Esophagus (tissue), 2 donors: ENCODE measurements at regions not wholly inside any gene's neighbourhood (a gene's known extent, or its start where the extent isn't known, plus 50 kb on each side); places are given as distances from the start of the nearest gene placed in this dataset.
"Not testable (repeated sequence)": the region's sequence is repeated elsewhere in the genome, so short reads cannot be mapped to it uniquely, and the experiment has no call there.

Experiments used
- H3K27ac ChIP-seq, 2 donors: one replicate each; pipeline ENCODE4 v1.5.1; 2013; ENCODE audit warnings: low read depth in 2 of 2, mild to moderate bottlenecking in 2 of 2, inconsistent platforms in 1 of 2, low read length in 1 of 2, moderate library complexity in 1 of 2
- H3K27me3 ChIP-seq, 2 donors: one replicate each; pipeline ENCODE4 v1.6.1; 2013; ENCODE audit warnings: low read length in 2 of 2, control low read depth in 1 of 2, mild to moderate bottlenecking in 1 of 2; ENCODE audit not compliant: insufficient read depth in 2 of 2, control insufficient read depth in 1 of 2
- H3K36me3 ChIP-seq, 2 donors: one replicate each; pipeline ENCODE4 v1.6.1; 2013; ENCODE audit warnings: low read length in 1 of 2; ENCODE audit not compliant: control insufficient read depth in 2 of 2, insufficient read depth in 2 of 2
- H3K4me1 ChIP-seq, 2 donors: one replicate each; pipeline ENCODE4 v1.6.1; 2013; ENCODE audit warnings: low read length in 1 of 2; ENCODE audit not compliant: control insufficient read depth in 2 of 2, insufficient read depth in 2 of 2
- H3K4me3 ChIP-seq, 2 donors: one replicate each; pipeline ENCODE4 v1.5.1; 2013; ENCODE audit warnings: low read length in 2 of 2, mild to moderate bottlenecking in 2 of 2, low read depth in 1 of 2, moderate library complexity in 1 of 2
- H3K9me3 ChIP-seq, 2 donors: one replicate each; pipeline ENCODE4 v1.6.1; 2013; ENCODE audit warnings: mild to moderate bottlenecking in 2 of 2, low read depth in 1 of 2, low read length in 1 of 2, moderate library complexity in 1 of 2; ENCODE audit not compliant: control insufficient read depth in 2 of 2, insufficient read depth in 1 of 2
- WGBS, 2 donors: extraction: QIAGEN DNeasy Blood & Tissue Kit; methylation state at CpG; one replicate each; pipeline ENCODE4 v1.1.7; 2013; 5-methylcytosine and 5-hydroxymethylcytosine counted together
- donor health status: healthy with polysubstance abuse.
- donor health status: Bipolar disorder and iron deficiency.

DNA sequence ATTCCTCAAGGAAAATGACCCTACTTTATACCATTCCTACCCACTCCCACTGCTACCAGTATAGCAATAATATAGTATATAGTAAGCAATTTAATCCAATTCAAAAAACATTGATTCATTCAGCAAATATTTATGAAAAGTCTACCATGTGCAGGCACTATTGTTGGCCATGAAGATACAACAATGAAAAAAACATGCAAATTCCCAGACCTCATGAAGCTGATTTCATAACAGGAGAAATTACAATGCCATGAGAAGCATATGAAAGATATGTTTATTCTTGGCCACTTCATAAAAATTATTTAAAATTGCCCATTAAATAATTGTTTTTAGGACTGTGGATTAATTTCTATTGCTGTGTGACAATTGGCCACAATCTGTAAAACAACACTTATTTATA lies 315.8 kb upstream of the COL8A1 start:
- H3K27ac ChIP-seq = no peak overlapping the region
- no peak overlapping the region for H3K4me3 ChIP-seq
- no peaks in the 10 kb centered on the region for H3K9me3 ChIP-seq
- H3K27me3 ChIP-seq = no peaks in the 10 kb centered on the region
- no peaks in the 10 kb centered on the region for H3K36me3 ChIP-seq
- H3K4me1 ChIP-seq = no peaks in the 10 kb centered on the region

DNA sequence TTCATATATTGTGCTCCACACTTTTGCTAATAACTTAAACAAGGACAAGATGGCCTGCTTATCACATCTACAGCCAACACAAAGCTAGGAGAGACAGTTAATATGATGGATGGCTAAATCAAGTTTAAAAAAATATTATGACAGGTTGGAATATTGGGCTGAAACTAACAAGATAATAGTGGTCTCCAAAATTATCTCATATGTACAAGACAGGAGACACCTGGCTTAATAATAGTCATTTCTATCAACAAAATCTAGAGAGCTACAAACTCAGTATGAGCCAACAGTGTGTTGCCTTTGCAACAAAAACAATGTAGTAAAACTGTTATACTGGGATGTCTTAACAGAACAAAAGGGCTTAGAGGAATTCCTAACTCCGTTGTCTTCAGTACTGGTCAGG lies 317.1 kb upstream of the COL8A1 start:
- WGBS, 2 donors = 47 to 66% methylated on average over 1 of the region's 1 CpG
- H3K4me1 ChIP-seq = no peaks in the 10 kb centered on the region
- no peaks in the 10 kb centered on the region for H3K36me3 ChIP-seq
- H3K27ac ChIP-seq = no peak overlapping the region
- no peaks in the 10 kb centered on the region for H3K9me3 ChIP-seq
- no peaks in the 10 kb centered on the region for H3K27me3 ChIP-seq
- no peak overlapping the region for H3K4me3 ChIP-seq

DNA sequence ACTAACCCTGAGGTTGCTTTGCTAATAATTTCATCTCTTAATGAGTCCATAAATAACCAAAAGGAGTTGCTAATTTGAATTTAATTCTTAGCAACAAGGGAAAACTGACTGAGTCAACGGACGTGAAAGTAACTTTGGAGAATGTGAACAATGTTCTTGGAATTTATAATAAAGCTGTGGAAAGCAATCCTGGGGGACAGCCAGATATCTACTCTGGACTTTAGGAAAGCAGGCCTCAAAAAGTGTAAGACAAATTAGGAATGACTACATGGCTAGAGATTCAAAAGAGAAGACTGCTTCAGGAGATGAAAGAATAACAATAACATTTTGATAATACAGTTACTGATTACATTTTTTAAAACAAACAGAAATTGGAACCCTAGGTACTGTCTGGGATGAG lies 318.4 kb upstream of the COL8A1 start:
- no peaks in the 10 kb centered on the region for H3K36me3 ChIP-seq
- H3K27me3 ChIP-seq = no peaks in the 10 kb centered on the region
- no peak overlapping the region for H3K4me3 ChIP-seq
- H3K9me3 ChIP-seq = no peaks in the 10 kb centered on the region
- no peak overlapping the region for H3K27ac ChIP-seq
- H3K4me1 ChIP-seq = no peaks in the 10 kb centered on the region
- 59 to 69% methylated on average over 2 of the region's 2 CpGs for WGBS, 2 donors

DNA sequence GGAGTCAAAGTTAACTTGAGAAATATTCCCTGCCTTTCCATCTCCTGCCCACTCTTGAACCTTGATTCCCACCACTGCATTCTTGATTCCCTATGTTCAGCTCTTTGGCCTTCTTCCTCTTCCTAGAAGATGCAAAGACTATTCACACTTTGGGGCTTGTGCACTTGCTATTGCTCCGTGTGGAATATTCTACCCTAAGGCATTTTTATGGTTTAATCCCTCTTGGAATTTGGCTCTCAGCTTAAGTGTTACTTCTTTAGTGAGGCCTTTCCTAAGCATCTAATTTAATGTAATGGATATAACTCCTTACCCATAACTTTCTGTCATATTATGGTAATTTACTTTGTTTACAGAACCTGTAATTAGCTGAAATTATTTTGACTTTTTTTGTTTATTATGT lies 318.9 kb upstream of the COL8A1 start:
- H3K27me3 ChIP-seq = no peaks in the 10 kb centered on the region
- 33 to 50% methylated on average over 1 of the region's 1 CpG for whole genome bisulfite sequencing, 2 donors

DNA sequence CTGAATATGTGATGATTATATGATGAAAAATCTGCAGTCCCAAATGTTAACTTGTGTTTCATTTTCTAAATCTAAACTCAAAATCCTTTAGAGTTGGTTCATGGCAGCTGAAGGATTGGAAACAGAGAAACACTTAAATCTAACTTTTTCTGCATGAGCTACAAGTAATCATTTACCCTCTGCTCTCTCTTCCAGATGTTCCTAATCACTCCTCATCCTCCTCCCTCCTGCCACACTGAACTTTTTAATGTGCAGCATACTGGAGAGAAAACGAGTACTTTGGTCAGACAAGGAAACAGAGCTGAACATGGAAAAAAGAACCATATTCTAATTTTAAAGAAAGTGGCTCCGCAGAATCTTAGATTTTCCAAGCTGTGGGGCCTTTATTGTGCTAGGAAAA lies 321.2 kb upstream of the COL8A1 start:
- Histone ChIP-seq H3K9me3 (no peaks in the 10 kb centered on the region), H3K27ac (no peak overlapping the region), H3K27me3 (no peaks in the 10 kb centered on the region), H3K4me3 (no peak overlapping the region), H3K36me3 (no peaks in the 10 kb centered on the region), H3K4me1 (no peaks in the 10 kb centered on the region)
- WGBS, 2 donors = 48 to 65% methylated on average over 2 of the region's 2 CpGs

More for the DNA sequence above, 318.9 kb upstream of the COL8A1 start:
- H3K4me3 ChIP-seq = no peak overlapping the region
- no peaks in the 10 kb centered on the region for H3K4me1 ChIP-seq
- H3K36me3 ChIP-seq = no peaks in the 10 kb centered on the region
- H3K27ac ChIP-seq = no peak overlapping the region
- no peaks in the 10 kb centered on the region for H3K9me3 ChIP-seq

DNA sequence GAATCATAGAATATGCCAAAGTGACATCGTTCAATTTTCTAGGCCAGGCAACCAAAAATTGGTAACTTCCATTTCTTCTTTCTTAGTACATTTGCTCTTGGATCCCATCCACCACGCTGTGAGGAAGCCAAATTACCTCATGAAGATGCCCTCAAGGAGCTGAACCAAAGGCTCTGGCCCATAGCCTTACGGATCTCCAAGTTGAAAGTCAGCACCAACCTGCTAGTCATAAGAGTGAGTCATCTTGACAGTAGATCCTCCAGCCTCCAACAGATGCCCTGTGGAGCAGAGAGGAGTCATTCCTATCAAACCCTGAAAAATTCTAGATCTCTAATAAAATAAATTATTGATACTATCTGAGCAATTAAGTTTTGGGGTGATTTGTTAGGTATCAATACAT lies 322.5 kb upstream of the COL8A1 start:
- no peak overlapping the region for H3K27ac ChIP-seq
- H3K4me3 ChIP-seq = no peak overlapping the region
- no peaks in the 10 kb centered on the region for H3K36me3 ChIP-seq
- no peaks in the 10 kb centered on the region for H3K4me1 ChIP-seq
- WGBS, 2 donors = 48 to 58% methylated on average over 3 of the region's 3 CpGs
- H3K9me3 ChIP-seq = no peaks in the 10 kb centered on the region
- H3K27me3 ChIP-seq = no peaks in the 10 kb centered on the region

DNA sequence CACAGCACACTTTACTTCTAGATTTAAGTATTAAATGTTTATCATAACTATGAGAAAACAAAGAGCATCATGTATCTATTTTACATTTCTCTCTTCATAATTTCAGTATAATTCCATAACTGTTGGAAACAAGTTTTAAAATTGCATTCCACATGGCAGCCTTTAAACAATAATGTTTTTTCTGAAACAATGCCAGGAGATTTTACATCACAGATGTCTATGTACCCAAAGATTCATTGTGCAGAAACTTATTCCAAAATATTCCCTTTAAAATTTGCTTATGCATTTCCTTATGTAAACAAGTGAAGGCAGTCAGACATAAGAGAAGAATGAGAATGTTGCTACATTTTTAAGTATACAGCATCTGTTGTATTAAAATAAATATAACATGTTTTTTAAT lies 324.9 kb upstream of the COL8A1 start:
- Histone ChIP-seq H3K4me3 (no peak overlapping the region), H3K27me3 (no peaks in the 10 kb centered on the region), H3K36me3 (no peaks in the 10 kb centered on the region), H3K9me3 (no peaks in the 10 kb centered on the region), H3K27ac (no peak overlapping the region), H3K4me1 (no peaks in the 10 kb centered on the region)

DNA sequence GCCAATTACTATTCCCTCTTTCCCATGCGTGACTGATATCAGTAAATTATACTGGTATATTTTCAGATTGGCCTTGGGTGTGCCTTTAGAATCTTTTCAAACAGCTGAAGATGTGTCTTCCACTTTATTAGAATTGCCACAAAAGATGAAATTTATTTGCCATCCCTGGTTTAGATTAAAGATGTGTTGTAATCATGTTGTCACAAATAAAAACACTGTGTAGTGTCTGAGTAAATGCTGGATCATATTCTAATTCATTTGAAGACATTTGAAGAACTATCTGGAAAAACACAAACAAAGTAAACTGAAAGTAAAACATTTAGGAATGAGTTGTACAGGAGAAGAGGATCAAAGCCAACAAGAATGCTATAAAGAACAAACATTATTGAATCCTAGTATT lies 339.7 kb upstream of the COL8A1 start:
- H3K27me3 ChIP-seq = no peaks in the 10 kb centered on the region
- H3K4me3 ChIP-seq = no peak overlapping the region
- no peaks in the 10 kb centered on the region for H3K9me3 ChIP-seq
- H3K27ac ChIP-seq = no peak overlapping the region
- H3K36me3 ChIP-seq = no peaks in the 10 kb centered on the region
- H3K4me1 ChIP-seq = no peaks in the 10 kb centered on the region
- WGBS, 2 donors = 86 to 97% methylated on average over 1 of the region's 1 CpG

DNA sequence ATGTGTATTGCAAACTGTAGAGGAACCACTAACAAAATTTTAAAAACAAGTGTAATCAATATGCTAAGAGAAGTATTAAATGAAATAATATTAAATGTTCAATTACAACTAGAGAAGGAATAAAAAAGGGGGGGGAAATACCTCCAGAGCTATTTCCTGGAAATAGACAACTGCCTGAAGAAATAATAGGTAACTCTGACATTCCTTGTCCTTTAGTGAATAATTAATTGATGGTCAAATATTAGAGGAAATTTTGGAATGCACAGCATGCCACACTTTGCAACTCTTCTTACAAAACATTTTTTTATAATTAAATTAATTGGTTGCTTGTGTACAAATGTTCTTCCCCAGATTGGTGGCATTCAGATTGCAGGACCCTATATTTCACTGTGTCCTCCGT lies 342.6 kb upstream of the COL8A1 start:
- H3K27me3 ChIP-seq = no peaks in the 10 kb centered on the region
- H3K27ac ChIP-seq = no peak overlapping the region
- H3K36me3 ChIP-seq = no peaks in the 10 kb centered on the region
- no peak overlapping the region for H3K4me3 ChIP-seq
- H3K9me3 ChIP-seq = no peaks in the 10 kb centered on the region
- 83 to 95% methylated on average over 1 of the region's 1 CpG for WGBS, 2 donors
- H3K4me1 ChIP-seq = no peaks in the 10 kb centered on the region

DNA sequence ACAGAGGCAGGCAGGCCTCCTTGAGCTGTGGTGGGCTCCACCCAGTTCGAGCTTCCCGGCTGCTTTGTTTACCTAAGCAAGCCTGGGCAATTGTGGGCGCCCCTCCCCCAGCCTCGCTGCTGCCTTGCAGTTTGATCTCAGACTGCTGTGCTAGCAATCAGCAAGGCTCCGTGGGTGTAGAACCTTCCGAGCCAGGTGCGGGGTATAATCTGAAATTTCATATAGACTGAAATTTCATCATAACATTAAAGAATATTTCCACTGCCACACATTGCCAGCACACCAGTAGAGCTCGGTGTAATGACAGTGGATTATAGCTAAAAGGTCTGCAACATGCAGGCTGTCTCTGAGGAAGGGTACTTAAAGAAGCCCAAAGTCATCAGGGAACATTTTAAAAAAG lies 344.3 kb upstream of the COL8A1 start:
- not testable (repeated sequence) for H3K4me3 ChIP-seq, H3K4me1 ChIP-seq, H3K27ac ChIP-seq, H3K36me3 ChIP-seq, H3K27me3 ChIP-seq, H3K9me3 ChIP-seq
- 10 to 15% methylated on average over 6 to 8 of the region's 8 CpGs for WGBS, 2 donors
